KMS-11 (cell line): ENCODE measurements at regions not wholly inside any gene's neighbourhood (a gene's known extent, or its start where the extent isn't known, plus 50 kb on each side); places are given as distances from the start of the nearest gene placed in this dataset.

Experiments
- H2AFZ ChIP-seq: fragments of 200-600 bp; sonication (generic); 2 replicates; pipeline ENCODE4 v1.6.1; 2016; ENCODE audit warnings: antibody characterized with exemption, mixed run types, low read depth
- H3K27ac ChIP-seq: fragments of 200-600 bp; sonication (generic); 2 replicates; pipeline ENCODE4 v1.6.1; 2016; ENCODE audit warnings: mild to moderate bottlenecking, mixed run types
- H3K27me3 ChIP-seq: fragments of 200-600 bp; sonication (generic); 2 replicates; pipeline ENCODE4 v1.6.1; 2017; ENCODE audit warnings: mild to moderate bottlenecking, low read depth, mixed run types, moderate library complexity; ENCODE audit not compliant: insufficient read depth
- H3K36me3 ChIP-seq: fragments of 200-600 bp; sonication (generic); 2 replicates; pipeline ENCODE4 v1.6.1; 2017; ENCODE audit warnings: mild to moderate bottlenecking, mixed run types; ENCODE audit not compliant: insufficient read depth
- H3K4me1 ChIP-seq: fragments of 200-600 bp; sonication (generic); 2 replicates; pipeline ENCODE4 v1.6.1; 2016; ENCODE audit warnings: mild to moderate bottlenecking, low read depth, mixed run types; ENCODE audit not compliant: poor library complexity, severe bottlenecking
- H3K4me2 ChIP-seq: fragments of 200-600 bp; sonication (generic); 2 replicates; pipeline ENCODE4 v1.7.0; 2016; ENCODE audit warnings: mild to moderate bottlenecking, mixed run types
- H3K4me3 ChIP-seq: fragments of 200-600 bp; sonication (generic); IDR thresholded peaks from 2 replicates; pipeline ENCODE4 v1.6.1; 2017; ENCODE audit warnings: low read depth, low read length, mixed read lengths; ENCODE audit not compliant: insufficient read depth
- H3K79me2 ChIP-seq: fragments of 200-600 bp; sonication (generic); 2 replicates; pipeline ENCODE4 v1.6.1; 2016; ENCODE audit warnings: low read depth, mixed run types; ENCODE audit not compliant: insufficient read depth
- H3K9ac ChIP-seq: fragments of 200-600 bp; sonication (generic); 2 replicates; pipeline ENCODE4 v1.6.1; 2016; ENCODE audit warnings: mild to moderate bottlenecking, mixed run types
- H4K20me1 ChIP-seq: fragments of 200-600 bp; sonication (generic); 2 replicates; pipeline ENCODE4 v1.6.1; 2016; ENCODE audit warnings: mild to moderate bottlenecking, mixed run types; ENCODE audit not compliant: insufficient read depth
- TF ChIP-seq, protein P1 (sequence below): fragments of 200-600 bp; sonication (generic); conservative IDR thresholded peaks from 2 replicates; pipeline ENCODE4 v1.6.1; 2017; ENCODE audit warnings: low read depth, mild to moderate bottlenecking, antibody characterized with exemption, low read length, moderate library complexity, mixed read lengths

DNA sequence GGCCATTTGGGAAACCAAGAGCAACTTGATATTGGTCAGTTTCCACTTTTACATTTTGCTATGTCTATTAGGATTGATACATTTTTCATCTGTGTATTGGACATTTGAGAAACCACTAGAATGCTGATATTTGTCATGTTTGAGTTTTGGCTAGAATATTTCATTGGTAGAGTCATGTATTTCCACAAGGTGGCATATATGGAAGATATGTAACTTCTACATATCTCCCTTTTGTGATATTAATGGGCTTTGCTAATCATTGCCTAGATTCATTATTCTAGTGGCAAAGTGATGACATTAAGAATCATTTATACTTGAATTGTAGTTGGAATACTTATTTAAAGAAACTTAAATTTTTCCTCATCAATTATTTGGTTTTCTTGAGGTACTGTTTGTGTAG, 692.9 kb upstream of the EDIL3 start:
- Histone ChIP-seq H4K20me1 (no peaks in the 10 kb centered on the region), H3K4me1 (no peaks in the 10 kb centered on the region), H3K4me2 (no peak overlapping the region), H2AFZ (no peak overlapping the region), H3K79me2 (no peaks in the 10 kb centered on the region), H3K27ac (no peak overlapping the region), H3K36me3 (no peaks in the 10 kb centered on the region), H3K4me3 (no peak overlapping the region), H3K9ac (no peak overlapping the region), H3K27me3 (no peaks in the 10 kb centered on the region)
- TF ChIP-seq, protein P1, sequence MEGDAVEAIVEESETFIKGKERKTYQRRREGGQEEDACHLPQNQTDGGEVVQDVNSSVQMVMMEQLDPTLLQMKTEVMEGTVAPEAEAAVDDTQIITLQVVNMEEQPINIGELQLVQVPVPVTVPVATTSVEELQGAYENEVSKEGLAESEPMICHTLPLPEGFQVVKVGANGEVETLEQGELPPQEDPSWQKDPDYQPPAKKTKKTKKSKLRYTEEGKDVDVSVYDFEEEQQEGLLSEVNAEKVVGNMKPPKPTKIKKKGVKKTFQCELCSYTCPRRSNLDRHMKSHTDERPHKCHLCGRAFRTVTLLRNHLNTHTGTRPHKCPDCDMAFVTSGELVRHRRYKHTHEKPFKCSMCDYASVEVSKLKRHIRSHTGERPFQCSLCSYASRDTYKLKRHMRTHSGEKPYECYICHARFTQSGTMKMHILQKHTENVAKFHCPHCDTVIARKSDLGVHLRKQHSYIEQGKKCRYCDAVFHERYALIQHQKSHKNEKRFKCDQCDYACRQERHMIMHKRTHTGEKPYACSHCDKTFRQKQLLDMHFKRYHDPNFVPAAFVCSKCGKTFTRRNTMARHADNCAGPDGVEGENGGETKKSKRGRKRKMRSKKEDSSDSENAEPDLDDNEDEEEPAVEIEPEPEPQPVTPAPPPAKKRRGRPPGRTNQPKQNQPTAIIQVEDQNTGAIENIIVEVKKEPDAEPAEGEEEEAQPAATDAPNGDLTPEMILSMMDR: no peak

DNA sequence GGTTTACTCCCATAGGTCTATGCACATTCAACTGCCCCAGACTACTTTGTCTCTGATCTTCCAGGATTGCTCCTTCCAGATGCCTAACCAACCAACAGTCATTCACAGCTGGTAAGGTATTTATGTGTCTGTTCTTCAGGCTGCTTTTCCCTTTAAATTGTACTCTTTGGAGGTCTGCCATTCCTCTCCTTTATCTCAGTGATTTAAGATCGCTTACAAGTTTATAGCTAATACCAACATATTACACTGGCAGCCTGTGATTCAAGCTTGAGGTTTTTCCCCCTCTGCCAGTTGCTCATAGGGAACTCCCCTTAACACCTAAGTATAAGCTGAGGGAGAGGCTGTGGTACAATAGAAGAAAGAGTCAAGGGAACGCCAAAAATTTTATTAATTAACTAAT, 711.7 kb upstream of the EDIL3 start:
- TF ChIP-seq, protein P1: no peak

DNA sequence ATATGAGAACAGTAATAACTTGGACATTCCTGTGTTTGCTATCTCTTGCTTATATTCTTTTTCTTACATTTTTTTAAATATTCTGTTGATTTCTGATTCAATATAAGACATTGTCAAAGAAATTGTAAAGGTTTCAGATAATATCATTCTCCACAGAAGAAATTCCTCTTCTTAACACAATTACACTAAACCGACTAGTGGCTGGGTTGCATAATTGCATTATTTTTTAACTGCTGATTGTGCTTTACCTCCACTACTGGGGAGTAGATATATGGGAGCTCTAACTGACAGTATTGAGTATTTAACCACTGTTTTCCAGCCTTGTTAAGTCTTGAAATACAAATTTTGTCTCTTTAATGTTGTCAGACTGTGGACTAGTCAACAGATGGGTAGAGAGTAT, 723.8 kb upstream of the EDIL3 start:
- H3K36me3 ChIP-seq: no peaks in the 10 kb centered on the region
- H2AFZ ChIP-seq: no peak overlapping the region
- TF ChIP-seq, protein P1: no peak
- H3K79me2 ChIP-seq: no peaks in the 10 kb centered on the region
- H3K27ac ChIP-seq: no peak overlapping the region
- H3K4me2 ChIP-seq: no peak overlapping the region
- no peaks in the 10 kb centered on the region for H3K27me3 ChIP-seq
- no peak overlapping the region for H3K4me3 ChIP-seq
- no peaks in the 10 kb centered on the region for H3K4me1 ChIP-seq
- H4K20me1 ChIP-seq: no peaks in the 10 kb centered on the region
- H3K9ac ChIP-seq: no peak overlapping the region

More for the DNA sequence above, 711.7 kb upstream of the EDIL3 start:
- H3K27me3 ChIP-seq: no peaks in the 10 kb centered on the region
- no peaks in the 10 kb centered on the region for H3K4me1 ChIP-seq
- no peak overlapping the region for H3K4me3 ChIP-seq
- H3K79me2 ChIP-seq: no peaks in the 10 kb centered on the region
- no peak overlapping the region for H2AFZ ChIP-seq
- H3K36me3 ChIP-seq: no peaks in the 10 kb centered on the region
- no peak overlapping the region for H3K27ac ChIP-seq
- no peaks in the 10 kb centered on the region for H4K20me1 ChIP-seq
- no peak overlapping the region for H3K4me2 ChIP-seq
- H3K9ac ChIP-seq: no peak overlapping the region

DNA sequence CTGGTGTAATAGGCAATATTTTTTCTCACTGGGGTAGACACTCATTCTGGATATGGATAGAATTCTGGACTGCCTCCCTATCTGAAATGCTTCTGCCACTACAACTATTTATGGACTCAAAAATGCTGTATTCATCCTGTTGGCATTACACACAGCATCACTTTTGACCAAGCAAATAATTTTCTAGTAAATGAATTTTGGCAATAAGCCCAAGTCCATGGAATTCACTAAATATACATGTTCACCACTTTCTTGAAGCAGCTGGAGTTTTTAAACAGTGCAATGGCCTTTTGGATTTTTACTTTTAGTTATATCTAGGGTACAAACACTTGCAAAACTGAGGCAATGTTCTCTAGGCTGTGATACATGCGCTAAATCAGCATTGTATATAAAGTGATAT, 724.9 kb upstream of the EDIL3 start:
- no peaks in the 10 kb centered on the region for H3K27me3 ChIP-seq
- no peak overlapping the region for H3K27ac ChIP-seq
- H3K36me3 ChIP-seq: no peaks in the 10 kb centered on the region
- H2AFZ ChIP-seq: no peak overlapping the region
- no peak overlapping the region for H3K4me2 ChIP-seq
- no peaks in the 10 kb centered on the region for H3K4me1 ChIP-seq
- no peak overlapping the region for H3K4me3 ChIP-seq
- H4K20me1 ChIP-seq: no peaks in the 10 kb centered on the region
- H3K9ac ChIP-seq: no peak overlapping the region
- TF ChIP-seq, protein P1: no peak
- H3K79me2 ChIP-seq: no peaks in the 10 kb centered on the region

DNA sequence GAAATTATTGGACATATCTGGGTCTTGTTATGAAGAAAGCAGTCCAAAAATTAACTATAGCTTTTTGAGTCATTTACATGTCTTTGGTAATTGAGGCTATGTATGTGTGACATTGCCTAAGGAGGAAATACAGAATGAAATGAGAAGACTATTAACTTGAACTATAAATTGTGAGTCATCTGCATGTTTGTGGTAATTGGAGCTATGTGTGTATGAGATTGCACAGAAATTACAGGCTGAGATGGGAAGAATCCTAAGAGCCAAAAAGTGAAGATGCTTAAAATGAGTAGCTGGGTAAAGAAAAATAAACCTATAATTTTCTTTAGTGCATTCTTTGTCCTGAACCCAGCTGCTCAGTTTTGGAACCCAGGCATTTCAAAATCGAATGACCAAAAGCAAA, 747.6 kb upstream of the EDIL3 start:
- TF ChIP-seq, protein P1: no peak

More for the DNA sequence above, 747.6 kb upstream of the EDIL3 start:
- H3K36me3 ChIP-seq: no peaks in the 10 kb centered on the region; the same call in 1 of the 2 replicates
- H3K27ac ChIP-seq: no peak overlapping the region
- H4K20me1 ChIP-seq: no peaks in the 10 kb centered on the region
- H3K9ac ChIP-seq: no peak overlapping the region
- no peaks in the 10 kb centered on the region for H3K4me1 ChIP-seq
- H3K79me2 ChIP-seq: no peaks in the 10 kb centered on the region
- H3K27me3 ChIP-seq: no peaks in the 10 kb centered on the region
- H2AFZ ChIP-seq: no peak overlapping the region
- H3K4me3 ChIP-seq: no peak overlapping the region
- H3K4me2 ChIP-seq: no peak overlapping the region
